K562 (cell line): ENCODE measurements at regions not wholly inside any gene's neighbourhood (a gene's known extent, or its start where the extent isn't known, plus 50 kb on each side); places are given as distances from the start of the nearest gene placed in this dataset.

ENCODE experiments used
- SMAD3 ChIP-seq: fragments of 450-650 bp; formaldehyde crosslinking; conservative IDR thresholded peaks from 2 replicates; pipeline ENCODE4 v1.4.0; 2020; ENCODE audit warnings: mild to moderate bottlenecking
- TF ChIP-seq, protein P1 (sequence below): sonication (generic); formaldehyde crosslinking; IDR thresholded peaks from 2 replicates; pipeline ENCODE4 v1.8.1; 2023; ENCODE audit warnings: mild to moderate bottlenecking, missing genetic modification reagents

DNA sequence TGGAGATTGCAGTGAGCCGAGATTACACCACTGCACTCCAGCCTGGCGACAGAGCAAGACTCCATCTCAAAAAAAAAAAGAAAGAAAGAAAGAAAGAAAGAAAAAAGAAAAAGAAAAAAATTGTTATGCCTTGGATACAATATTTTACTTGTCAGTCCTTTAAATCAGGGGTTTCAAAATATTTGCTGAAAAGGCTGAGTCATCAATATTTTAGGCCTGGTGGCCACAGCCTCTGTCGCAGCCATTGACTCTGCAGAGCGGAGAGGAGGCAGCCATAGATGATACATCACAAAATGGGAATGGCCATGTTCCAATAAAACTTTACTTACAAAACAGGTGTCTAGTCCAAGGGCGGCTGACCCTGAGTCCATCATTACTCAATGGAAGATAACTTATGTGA lies 314.8 kb upstream of the SALL3 start:
- TF ChIP-seq SMAD3 = no peak
- TF ChIP-seq, protein P1, sequence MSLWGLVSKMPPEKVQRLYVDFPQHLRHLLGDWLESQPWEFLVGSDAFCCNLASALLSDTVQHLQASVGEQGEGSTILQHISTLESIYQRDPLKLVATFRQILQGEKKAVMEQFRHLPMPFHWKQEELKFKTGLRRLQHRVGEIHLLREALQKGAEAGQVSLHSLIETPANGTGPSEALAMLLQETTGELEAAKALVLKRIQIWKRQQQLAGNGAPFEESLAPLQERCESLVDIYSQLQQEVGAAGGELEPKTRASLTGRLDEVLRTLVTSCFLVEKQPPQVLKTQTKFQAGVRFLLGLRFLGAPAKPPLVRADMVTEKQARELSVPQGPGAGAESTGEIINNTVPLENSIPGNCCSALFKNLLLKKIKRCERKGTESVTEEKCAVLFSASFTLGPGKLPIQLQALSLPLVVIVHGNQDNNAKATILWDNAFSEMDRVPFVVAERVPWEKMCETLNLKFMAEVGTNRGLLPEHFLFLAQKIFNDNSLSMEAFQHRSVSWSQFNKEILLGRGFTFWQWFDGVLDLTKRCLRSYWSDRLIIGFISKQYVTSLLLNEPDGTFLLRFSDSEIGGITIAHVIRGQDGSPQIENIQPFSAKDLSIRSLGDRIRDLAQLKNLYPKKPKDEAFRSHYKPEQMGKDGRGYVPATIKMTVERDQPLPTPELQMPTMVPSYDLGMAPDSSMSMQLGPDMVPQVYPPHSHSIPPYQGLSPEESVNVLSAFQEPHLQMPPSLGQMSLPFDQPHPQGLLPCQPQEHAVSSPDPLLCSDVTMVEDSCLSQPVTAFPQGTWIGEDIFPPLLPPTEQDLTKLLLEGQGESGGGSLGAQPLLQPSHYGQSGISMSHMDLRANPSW (CRISPR knock-in tag) = no peak
